Lung (tissue), 11 donors: ENCODE measurements at regions not wholly inside any gene's neighbourhood (a gene's known extent, or its start where the extent isn't known, plus 50 kb on each side); places are given as distances from the start of the nearest gene placed in this dataset.
"Not testable (repeated sequence)": the region's sequence is repeated elsewhere in the genome, so short reads cannot be mapped to it uniquely, and the experiment has no call there.

Experiments used
- ATAC-seq: fragments of 200-7000 bp; cut with Tn5 transposase; one replicate; pipeline ENCODE4 v1.9.1; 2020; ENCODE audit warnings: moderate number of reproducible peaks; ENCODE audit not compliant: insufficient read depth, low FRiP score
- DNase-seq, 3 donors: peaks; one replicate each; pipeline ENCODE4 v3.0.0-alpha.2; 2013 to 2017
- H3K27ac ChIP-seq, 2 donors: one replicate each; pipeline ENCODE4 v1.5.1; 2013; ENCODE audit warnings: mild to moderate bottlenecking in 2 of 2, moderate library complexity in 2 of 2, control low read depth in 1 of 2, inconsistent platforms in 1 of 2, low read depth in 1 of 2, low read length in 1 of 2
- H3K27me3 ChIP-seq, 3 donors: one replicate each; pipeline ENCODE4 v1.5.1; 2013; ENCODE audit warnings: low read length in 2 of 3; ENCODE audit not compliant: control insufficient read depth in 3 of 3, insufficient read depth in 3 of 3
- H3K36me3 ChIP-seq, 4 donors: one replicate each; pipeline ENCODE4 v1.5.1; 2013; ENCODE audit warnings: low read length in 4 of 4, mild to moderate bottlenecking in 1 of 4, moderate library complexity in 1 of 4; ENCODE audit not compliant: control insufficient read depth in 4 of 4, insufficient read depth in 4 of 4
- H3K4me1 ChIP-seq, 5 donors: one replicate each; pipeline ENCODE4 v1.5.1; 2013; ENCODE audit warnings: low read length in 5 of 5, mild to moderate bottlenecking in 2 of 5, moderate library complexity in 1 of 5; ENCODE audit not compliant: control insufficient read depth in 5 of 5, insufficient read depth in 5 of 5
- H3K4me3 ChIP-seq: one replicate; pipeline ENCODE4 v1.5.1; 2013; ENCODE audit warnings: mild to moderate bottlenecking, control low read depth, moderate library complexity
- H3K9ac ChIP-seq, 2 donors: one replicate each; pipeline ENCODE4 v1.5.1; 2013; ENCODE audit warnings: low read length in 2 of 2, control low read depth in 1 of 2; ENCODE audit not compliant: insufficient read depth in 1 of 2
- H3K9me3 ChIP-seq, 4 donors: one replicate each; pipeline ENCODE4 v1.5.1; 2013; ENCODE audit warnings: low read length in 3 of 4, mild to moderate bottlenecking in 1 of 4, moderate library complexity in 1 of 4; ENCODE audit not compliant: control insufficient read depth in 4 of 4, insufficient read depth in 3 of 4
- CTCF ChIP-seq: IDR thresholded peaks from 2 replicates; pipeline ENCODE4 v1.5.1; 2012; ENCODE audit warnings: mild to moderate bottlenecking; ENCODE audit errors: control extremely low read depth, extremely low read depth
- WGBS, 2 donors: extraction: QIAGEN DNeasy Blood & Tissue Kit; methylation state at CpG; one replicate each; pipeline ENCODE4 v1.1.7; 2013; 5-methylcytosine and 5-hydroxymethylcytosine counted together
- donor health status: control.
- donor health status: control.
- donor health status: Bipolar disorder and iron deficiency.
- donor health status: healthy.
- donor health status: DM: yes; HTN: yes; CAD: no.

- no peaks in the 10 kb centered on the region for H3K4me1 ChIP-seq
- H3K27ac ChIP-seq, result no peak overlapping the region
- H3K9ac ChIP-seq, result no peak overlapping the region
- ATAC-seq, result no peak
- H3K9me3 ChIP-seq, result no peaks in the 10 kb centered on the region
- H3K36me3 ChIP-seq, result no peaks in the 10 kb centered on the region
- peaks cover 0 to 3% (median 3%) of the 10 kb centered on the region in 3 donors for H3K27me3 ChIP-seq
- 79 to 89% methylated on average over 2 of the region's 2 CpGs for WGBS, 2 donors
- DNase-seq, result no peak
- TF ChIP-seq CTCF, result no peak
- no peak overlapping the region for H3K4me3 ChIP-seq
These were observed 555.7 kb upstream of the B3GAT1 start for GRCh38 chr11:134967746-134968145.

GRCh38 chr11:134961386-134961785 is 549.3 kb upstream of the B3GAT1 start:
- not testable (repeated sequence) for ATAC-seq, H3K4me3 ChIP-seq, H3K9me3 ChIP-seq, H3K27me3 ChIP-seq, DNase-seq, H3K36me3 ChIP-seq, H3K4me1 ChIP-seq, H3K9ac ChIP-seq, H3K27ac ChIP-seq
- 83 to 93% methylated on average over 27 to 30 of the region's 30 CpGs for WGBS, 2 donors

GRCh38 chr11:134958870-134959269 is 546.8 kb upstream of the B3GAT1 start:
- ATAC-seq (no peak), DNase-seq (no peak)
- H3K36me3 ChIP-seq, result no peaks in the 10 kb centered on the region
- no peak for TF ChIP-seq CTCF
- no peaks in the 10 kb centered on the region for H3K4me1 ChIP-seq
- peaks cover 0 to 2% (median under 1%) of the 10 kb centered on the region in 3 donors for H3K27me3 ChIP-seq
- H3K4me3 ChIP-seq, result no peak overlapping the region
- H3K9ac ChIP-seq, result no peak overlapping the region
- H3K9me3 ChIP-seq, result no peaks in the 10 kb centered on the region
- no peak overlapping the region for H3K27ac ChIP-seq
- WGBS, 2 donors, result 91 to 95% methylated on average over 8 of the region's 8 CpGs

- Histone ChIP-seq H3K4me3 (no peak overlapping the region), H3K36me3 (no peaks in the 10 kb centered on the region), H3K9me3 (no peaks in the 10 kb centered on the region), H3K27ac (no peak overlapping the region), H3K4me1 (no peaks in the 10 kb centered on the region), H3K9ac (no peak overlapping the region), H3K27me3 (peaks cover 0 to 2% (median 0%) of the 10 kb centered on the region in 3 donors)
- TF ChIP-seq CTCF, result no peak
- no peak for DNase-seq
- no peak for ATAC-seq
- 77 to 85% methylated on average over 9 of the region's 9 CpGs for WGBS, 2 donors
These were observed 546.2 kb upstream of the B3GAT1 start for GRCh38 chr11:134958336-134958640.
